Spleen (tissue), 11 donors: ENCODE measurements at regions not wholly inside any gene's neighbourhood (a gene's known extent, or its start where the extent isn't known, plus 50 kb on each side); places are given as distances from the start of the nearest gene placed in this dataset.

Experiments used
- DNase-seq: peaks from one replicate; pipeline ENCODE4 v3.0.0-alpha.2; 2020
- H3K27ac ChIP-seq, 8 donors: fragments of 200-600 bp; sonication (generic) in 7 of 8; 1 replicate in 4 of 8; 2 replicates in 4 of 8; pipeline versions ENCODE4 v1.5.0 to v1.8.0; 2016 to 2021; ENCODE audit warnings: inconsistent platforms in 4 of 8, mild to moderate bottlenecking in 4 of 8, moderate library complexity in 1 of 8
- H3K27me3 ChIP-seq, 7 donors: fragments of 200-600 bp; sonication (generic) in 6 of 7; replicated peaks in 1 of 7; 1 replicate in 4 of 7; 2 replicates in 3 of 7; pipeline versions ENCODE4 v1.5.0 to v1.8.0; 2016 to 2021; ENCODE audit warnings: inconsistent platforms in 3 of 7, mild to moderate bottlenecking in 1 of 7
- H3K36me3 ChIP-seq, 6 donors: fragments of 200-600 bp; sonication (generic) in 5 of 6; 1 replicate in 4 of 6; 2 replicates in 2 of 6; pipeline versions ENCODE4 v1.5.0 to v1.8.0; 2016 to 2021; ENCODE audit warnings: inconsistent platforms in 2 of 6
- H3K4me1 ChIP-seq, 6 donors: fragments of 200-600 bp; sonication (generic) in 5 of 6; 1 replicate in 3 of 6; 2 replicates in 3 of 6; pipeline versions ENCODE4 v1.5.0 to v1.8.0; 2016 to 2021; ENCODE audit warnings: inconsistent platforms in 3 of 6
- H3K4me3 ChIP-seq, 8 donors: fragments of 200-600 bp; sonication (generic) in 7 of 8; 1 replicate in 4 of 8; 2 replicates in 4 of 8; pipeline versions ENCODE4 v1.5.0 to v1.8.0; 2016 to 2021; ENCODE audit warnings: inconsistent platforms in 4 of 8, mild to moderate bottlenecking in 4 of 8, moderate library complexity in 2 of 8
- H3K9me3 ChIP-seq, 8 donors: fragments of 200-600 bp; sonication (generic) in 7 of 8; 1 replicate in 4 of 8; 2 replicates in 4 of 8; pipeline versions ENCODE4 v1.5.0 to v1.8.0; 2016 to 2021; ENCODE audit warnings: inconsistent platforms in 4 of 8
- CTCF ChIP-seq, 11 experiments: fragments of 200-600 bp in 7 of 11; fragments of 450-650 bp in 4 of 11; sonication (generic) in 4 of 11; IDR thresholded peaks in 8 of 11; conservative IDR thresholded peaks in 3 of 11; 1 replicate in 7 of 11; 2 replicates in 4 of 11; pipeline versions ENCODE4 v1.4.0 to v1.8.0; 2016 to 2021; ENCODE audit warnings: antibody characterized with exemption in 11 of 11, inconsistent platforms in 4 of 11, mild to moderate bottlenecking in 1 of 11
- POLR2A ChIP-seq, 3 donors: fragments of 450-650 bp; IDR thresholded peaks; one replicate each; pipeline ENCODE4 v1.5.1; 2017; ENCODE audit warnings: antibody characterized with exemption in 3 of 3, mild to moderate bottlenecking in 1 of 3
- POLR2AphosphoS5 ChIP-seq, 3 donors: sonication (generic); formaldehyde crosslinking; IDR thresholded peaks; one replicate each; pipeline ENCODE4 v1.5.1; 2017; ENCODE audit warnings: antibody characterized with exemption in 3 of 3
- WGBS, 5 donors: extraction: QIAGEN DNeasy Blood & Tissue Kit in 3 of 5; methylation state at CpG; one replicate each; pipeline versions ENCODE4 v1.1.5 to v1.1.7; 2013 to 2018; 5-methylcytosine and 5-hydroxymethylcytosine counted together
- intact Hi-C: fragments of 100-400 bp; cut with DNase I; formaldehyde crosslinking; loops from one replicate; pipeline ENCODE4 v1.15.0; 2023; ENCODE audit warnings: low total_unique reads
- donor health status: healthy with polysubstance abuse.
- donor health status: DM: no; HTN: no; CAD: no; lungs with moderate emphysema.
- donor health status: DM: no; HTN: no; CAD: no.
- donor health status: Bipolar disorder and iron deficiency.
- donor health status: healthy.
- donor health status: DM: no; HTN: no; CAD: no.
- donor health status: DM: yes; HTN: yes; CAD: no.

GRCh38 chr7:106979551-106980357 is 64.8 kb upstream of the PRKAR2B start:
- DNase-seq: no peak
- Histone ChIP-seq H3K4me1 (peaks cover 0 to 10% (median 0%) of the 10 kb centered on the region in 6 donors), H3K9me3 (no peaks in the 10 kb centered on the region), H3K36me3 (no peaks in the 10 kb centered on the region), H3K27ac (peak overlapping the region; percentile 20 to 82 (median 71)), H3K27me3 (no peaks in the 10 kb centered on the region), H3K4me3 (no peak overlapping the region)
- TF ChIP-seq POLR2AphosphoS5 (IDR thresholded peaks at IDR 0.05) (no peak), CTCF (IDR thresholded peaks at IDR 0.05 in 8 of 11, conservative IDR thresholded peaks at IDR 0.05 in 3 of 11) (peak in 1 of 11 experiments; percentile 3), POLR2A (IDR thresholded peaks at IDR 0.05) (no peak)
- intact Hi-C loops: no loop called here
- WGBS, 5 donors: 66 to 76% (median 72%) methylated on average over 9 of the region's 9 CpGs

- Histone ChIP-seq H3K27me3 (no peaks in the 10 kb centered on the region), H3K36me3 (no peaks in the 10 kb centered on the region), H3K4me3 (no peak overlapping the region), H3K9me3 (no peaks in the 10 kb centered on the region), H3K27ac (peak overlapping the region; percentile 20 to 82 (median 71)), H3K4me1 (peaks cover 0 to 10% (median 0%) of the 10 kb centered on the region in 6 donors)
- 76 to 85% (median 82%) methylated on average over 3 of the region's 3 CpGs for WGBS, 5 donors
- no peak for DNase-seq
- no peak for TF ChIP-seq POLR2AphosphoS5 (IDR thresholded peaks at IDR 0.05)
- no peak for TF ChIP-seq POLR2A (IDR thresholded peaks at IDR 0.05)
- TF ChIP-seq CTCF (IDR thresholded peaks at IDR 0.05 in 8 of 11, conservative IDR thresholded peaks at IDR 0.05 in 3 of 11): no peak
- intact Hi-C loops: no loop called here
Observed at GRCh38 chr7:106980358-106980685, 64.2 kb upstream of the PRKAR2B start.

- H3K27ac ChIP-seq: no peak overlapping the region
- H3K36me3 ChIP-seq: no peaks in the 10 kb centered on the region
- H3K27me3 ChIP-seq: no peaks in the 10 kb centered on the region
- no peak for DNase-seq
- intact Hi-C loops: no loop called here
- WGBS, 5 donors: 81 to 87% (median 85%) methylated on average over 7 of the region's 7 CpGs
- TF ChIP-seq POLR2A (IDR thresholded peaks at IDR 0.05) (no peak), CTCF (IDR thresholded peaks at IDR 0.05 in 8 of 11, conservative IDR thresholded peaks at IDR 0.05 in 3 of 11) (no peak), POLR2AphosphoS5 (IDR thresholded peaks at IDR 0.05) (no peak)
- no peaks in the 10 kb centered on the region for H3K9me3 ChIP-seq
- no peak overlapping the region for H3K4me3 ChIP-seq
- peaks cover 0 to 10% (median 0%) of the 10 kb centered on the region in 6 donors for H3K4me1 ChIP-seq
Observed at GRCh38 chr7:106982415-106982814, 62.1 kb upstream of the PRKAR2B start.

GRCh38 chr7:106984034-106984433 is 60.5 kb upstream of the PRKAR2B start:
- Histone ChIP-seq H3K36me3 (no peaks in the 10 kb centered on the region), H3K4me3 (no peak overlapping the region), H3K27ac (no peak overlapping the region), H3K27me3 (no peaks in the 10 kb centered on the region), H3K4me1 (peaks cover 0 to 10% (median 0%) of the 10 kb centered on the region in 6 donors), H3K9me3 (no peaks in the 10 kb centered on the region)
- WGBS, 5 donors: 91 to 99% (median 97%) methylated on average over 5 of the region's 5 CpGs
- no peak for TF ChIP-seq POLR2AphosphoS5 (IDR thresholded peaks at IDR 0.05)
- TF ChIP-seq POLR2A (IDR thresholded peaks at IDR 0.05): no peak
- TF ChIP-seq CTCF (IDR thresholded peaks at IDR 0.05 in 8 of 11, conservative IDR thresholded peaks at IDR 0.05 in 3 of 11): no peak
- no peak for DNase-seq
- intact Hi-C loops: no loop called here
